GM23338 (cell line): ENCODE measurements at regions not wholly inside any gene's neighbourhood (a gene's known extent, or its start where the extent isn't known, plus 50 kb on each side); places are given as distances from the start of the nearest gene placed in this dataset.

Experiments
- ATAC-seq: fragments of 200-7000 bp; cut with Tn5 transposase; 3 replicates; pipeline ENCODE4 v1.9.1; 2020
- DNase-seq: peaks from one replicate; pipeline ENCODE4 v3.0.0-alpha.2; 2015; ENCODE audit warnings: low spot score
- H2AFZ ChIP-seq: fragments of 200-600 bp; sonication (generic); 2 replicates; pipeline ENCODE4 v1.8.0; 2016; ENCODE audit warnings: antibody characterized with exemption, mild to moderate bottlenecking, moderate library complexity
- H3F3A ChIP-seq: fragments of 200-600 bp; sonication (generic); replicated peaks from 2 replicates; pipeline ENCODE4 v1.8.0; 2017; ENCODE audit warnings: antibody characterized with exemption, mixed run types, low read depth
- H3K27ac ChIP-seq: fragments of 200-600 bp; sonication (generic); 2 replicates; pipeline ENCODE4 v1.6.1; 2016; ENCODE audit warnings: low read depth
- H3K27me3 ChIP-seq: fragments of 200-600 bp; sonication (generic); 2 replicates; pipeline ENCODE4 v1.8.0; 2016; ENCODE audit warnings: mild to moderate bottlenecking, mixed run types, moderate library complexity; ENCODE audit not compliant: insufficient read depth
- H3K36me3 ChIP-seq: fragments of 200-600 bp; sonication (generic); 2 replicates; pipeline ENCODE4 v1.8.0; 2016; ENCODE audit warnings: mild to moderate bottlenecking; ENCODE audit not compliant: insufficient read depth
- H3K4me1 ChIP-seq: fragments of 200-600 bp; sonication (generic); 2 replicates; pipeline ENCODE4 v1.8.0; 2016; ENCODE audit warnings: mild to moderate bottlenecking, moderate library complexity; ENCODE audit not compliant: insufficient read depth
- H3K4me2 ChIP-seq: fragments of 200-600 bp; sonication (generic); 2 replicates; pipeline ENCODE4 v1.7.1; 2017; ENCODE audit warnings: mixed run types
- H3K4me3 ChIP-seq: fragments of 200-600 bp; sonication (generic); 2 replicates; pipeline ENCODE4 v1.6.1; 2016; ENCODE audit warnings: mixed run types
- H3K79me2 ChIP-seq: fragments of 200-600 bp; sonication (generic); replicated peaks from 2 replicates; pipeline ENCODE4 v1.8.0; 2017; ENCODE audit warnings: mild to moderate bottlenecking; ENCODE audit not compliant: insufficient read depth
- H3K9me2 ChIP-seq: fragments of 200-600 bp; sonication (generic); 2 replicates; pipeline ENCODE4 v1.8.0; 2017; ENCODE audit not compliant: insufficient read depth
- H4K20me1 ChIP-seq: fragments of 200-600 bp; sonication (generic); replicated peaks from 2 replicates; pipeline ENCODE4 v1.8.0; 2017; ENCODE audit warnings: mild to moderate bottlenecking; ENCODE audit not compliant: insufficient read depth
- H3K27ac Mint-ChIP-seq: 2 replicates; pipeline ENCODE4 v1.8.0; 2020; ENCODE audit warnings: inconsistent platforms, mild to moderate bottlenecking, moderate library complexity, mixed read lengths
- H3K27me3 Mint-ChIP-seq: 3 replicates; pipeline ENCODE4 v1.8.0; 2022; ENCODE audit warnings: low read depth, mild to moderate bottlenecking, moderate library complexity, mixed read lengths, inconsistent platforms; ENCODE audit not compliant: insufficient read depth, poor library complexity
- H3K36me3 Mint-ChIP-seq: 3 replicates; pipeline ENCODE4 v1.8.0; 2021; ENCODE audit warnings: low read depth, mild to moderate bottlenecking, inconsistent platforms, moderate library complexity, mixed read lengths
- H3K4me1 Mint-ChIP-seq: 3 replicates; pipeline ENCODE4 v1.8.0; 2020; ENCODE audit warnings: mild to moderate bottlenecking, inconsistent platforms, mixed read lengths
- H3K4me3 Mint-ChIP-seq: 3 replicates; pipeline ENCODE4 v1.8.0; 2021; ENCODE audit warnings: moderate library complexity, mild to moderate bottlenecking, inconsistent platforms, mixed read lengths
- H3K9me3 Mint-ChIP-seq: 3 replicates; pipeline ENCODE4 v1.8.0; 2020; ENCODE audit warnings: moderate library complexity, mild to moderate bottlenecking, inconsistent platforms, mixed read lengths
- CREB1 ChIP-seq: fragments of 250-450 bp; sonication (Bioruptor Pico); IDR thresholded peaks from 2 replicates; pipeline ENCODE4 v1.5.0; 2020; ENCODE audit warnings: low read depth, mild to moderate bottlenecking, moderate library complexity
- CTCF ChIP-seq, 2 experiments: fragments of 200-600 bp in 1 of 2; sonication (generic) in 1 of 2; conservative IDR thresholded peaks; 2 replicates each; pipeline versions ENCODE4 v1.5.1 to v1.6.1; 2016 to 2017; ENCODE audit warnings: antibody characterized with exemption in 2 of 2, low read depth in 2 of 2, mild to moderate bottlenecking in 2 of 2, moderate library complexity in 1 of 2
- EZH2 ChIP-seq: fragments of 200-600 bp; sonication (generic); IDR thresholded peaks from one replicate; pipeline ENCODE4 v1.8.0; 2017; ENCODE audit warnings: antibody characterized with exemption, mild to moderate bottlenecking, low read depth; ENCODE audit not compliant: unreplicated experiment
- EZH2phosphoT487 ChIP-seq: fragments of 200-600 bp; sonication (generic); IDR thresholded peaks from one replicate; pipeline ENCODE4 v1.8.1; 2018; ENCODE audit warnings: antibody characterized with exemption; ENCODE audit not compliant: unreplicated experiment
- JUNB ChIP-seq: IDR thresholded peaks from one replicate; pipeline ENCODE4 v1.6.1; 2016; ENCODE audit warnings: antibody characterized with exemption; ENCODE audit not compliant: unreplicated experiment
- NANOG ChIP-seq: IDR thresholded peaks from 2 replicates; pipeline ENCODE4 v1.6.1; 2016; ENCODE audit warnings: antibody characterized with exemption, borderline replicate concordance
- POLR2AphosphoS5 ChIP-seq: IDR thresholded peaks from 2 replicates; pipeline ENCODE4 v1.6.1; 2016; ENCODE audit warnings: antibody characterized with exemption, low read depth
- REST ChIP-seq: IDR thresholded peaks from one replicate; pipeline ENCODE4 v1.6.1; 2018; ENCODE audit warnings: antibody characterized with exemption; ENCODE audit not compliant: unreplicated experiment
- STAT1 ChIP-seq: IDR thresholded peaks from one replicate; pipeline ENCODE4 v1.6.1; 2016; ENCODE audit warnings: antibody characterized with exemption; ENCODE audit not compliant: unreplicated experiment
- ZNF114 ChIP-seq: fragments of 250-450 bp; sonication (Bioruptor Pico); IDR thresholded peaks from 2 replicates; pipeline ENCODE4 v1.5.0; 2020; ENCODE audit warnings: mild to moderate bottlenecking, moderate library complexity
- ZNF331 ChIP-seq: fragments of 250-450 bp; sonication (Bioruptor Pico); IDR thresholded peaks from 2 replicates; pipeline ENCODE4 v1.5.0; 2020; ENCODE audit warnings: low read depth, mild to moderate bottlenecking, moderate library complexity
- TF ChIP-seq, protein P1 (sequence below): IDR thresholded peaks from 2 replicates; pipeline ENCODE4 v1.6.1; 2016; ENCODE audit warnings: antibody characterized with exemption

GRCh38 chr2:128834207-128834879 lies 515.7 kb upstream of the HS6ST1 start (continued):
- TF ChIP-seq, protein P1, sequence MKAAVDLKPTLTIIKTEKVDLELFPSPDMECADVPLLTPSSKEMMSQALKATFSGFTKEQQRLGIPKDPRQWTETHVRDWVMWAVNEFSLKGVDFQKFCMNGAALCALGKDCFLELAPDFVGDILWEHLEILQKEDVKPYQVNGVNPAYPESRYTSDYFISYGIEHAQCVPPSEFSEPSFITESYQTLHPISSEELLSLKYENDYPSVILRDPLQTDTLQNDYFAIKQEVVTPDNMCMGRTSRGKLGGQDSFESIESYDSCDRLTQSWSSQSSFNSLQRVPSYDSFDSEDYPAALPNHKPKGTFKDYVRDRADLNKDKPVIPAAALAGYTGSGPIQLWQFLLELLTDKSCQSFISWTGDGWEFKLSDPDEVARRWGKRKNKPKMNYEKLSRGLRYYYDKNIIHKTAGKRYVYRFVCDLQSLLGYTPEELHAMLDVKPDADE, result no peak
- TF ChIP-seq EZH2, result no peak
- TF ChIP-seq EZH2phosphoT487, result no peak
- TF ChIP-seq POLR2AphosphoS5, result no peak

GRCh38 chr2:128834880-128835252 lies 516.2 kb upstream of the HS6ST1 start:
- H3K4me1 ChIP-seq, result no peaks in the 10 kb centered on the region
- peaks cover 10% of the 10 kb centered on the region for H3K9me2 ChIP-seq
- H3K36me3 ChIP-seq, result no peaks in the 10 kb centered on the region
- no peak overlapping the region for H3K27ac Mint-ChIP-seq
- peaks cover 3% of the 10 kb centered on the region; the same call in 2 of the 3 replicates for H3K9me3 Mint-ChIP-seq
- no peaks in the 10 kb centered on the region for H3F3A ChIP-seq
- peaks cover 8% of the 10 kb centered on the region for H3K4me1 Mint-ChIP-seq
- no peaks in the 10 kb centered on the region for H3K79me2 ChIP-seq
- H3K27me3 Mint-ChIP-seq, result peaks cover 9% of the 10 kb centered on the region
- H3K4me3 Mint-ChIP-seq, result no peak overlapping the region
- H3K4me2 ChIP-seq, result no peak overlapping the region
- H3K4me3 ChIP-seq, result no peak overlapping the region
- H3K27me3 ChIP-seq, result no peaks in the 10 kb centered on the region
- no peak overlapping the region for H2AFZ ChIP-seq
- DNase-seq (no peak), ATAC-seq (no peak)
- no peaks in the 10 kb centered on the region for H3K36me3 Mint-ChIP-seq
- H4K20me1 ChIP-seq, result no peaks in the 10 kb centered on the region
- no peak overlapping the region for H3K27ac ChIP-seq
- TF ChIP-seq ZNF331 (CRISPR knock-in tag) (no peak), STAT1 (no peak), EZH2 (no peak), CREB1 (CRISPR knock-in tag) (no peak), ZNF114 (CRISPR knock-in tag) (no peak), REST (no peak), NANOG (no peak), POLR2AphosphoS5 (no peak), EZH2phosphoT487 (no peak), JUNB (no peak), CTCF (conservative IDR thresholded peaks at IDR 0.05; ENCODE audit: low read depth in 2 of 2) (no peak)
- TF ChIP-seq, protein P1, result no peak
